ENCODE measurements at regions not wholly inside any gene's neighbourhood (a gene's known extent, or its start where the extent isn't known, plus 50 kb on each side); places are given as distances from the start of the nearest gene placed in this dataset.
"Not testable (repeated sequence)": the region's sequence is repeated elsewhere in the genome, so short reads cannot be mapped to it uniquely, and the experiment has no call there.

DNA sequence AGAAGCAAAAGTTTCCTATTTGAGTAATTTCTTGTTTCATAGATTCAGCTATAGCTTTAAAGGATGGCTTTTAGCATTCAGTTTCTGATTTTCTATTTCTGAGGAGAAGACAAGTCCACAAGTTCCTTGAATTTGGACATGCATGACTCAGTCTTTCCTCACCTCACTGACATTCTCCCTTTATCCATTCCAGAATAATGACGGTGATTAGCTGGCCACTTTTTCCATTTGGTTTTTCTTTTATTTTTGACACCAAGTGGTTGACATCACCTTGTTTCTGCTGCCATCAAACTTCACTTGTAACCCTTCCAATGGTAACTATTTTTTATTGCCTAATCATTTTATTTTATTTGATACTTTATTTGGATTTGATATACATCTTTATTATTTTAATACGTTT is 404.4 kb upstream of the KCNMB2 start:
- DNase-seq, result peak in 1 of 3 donors; percentile 17

DNA sequence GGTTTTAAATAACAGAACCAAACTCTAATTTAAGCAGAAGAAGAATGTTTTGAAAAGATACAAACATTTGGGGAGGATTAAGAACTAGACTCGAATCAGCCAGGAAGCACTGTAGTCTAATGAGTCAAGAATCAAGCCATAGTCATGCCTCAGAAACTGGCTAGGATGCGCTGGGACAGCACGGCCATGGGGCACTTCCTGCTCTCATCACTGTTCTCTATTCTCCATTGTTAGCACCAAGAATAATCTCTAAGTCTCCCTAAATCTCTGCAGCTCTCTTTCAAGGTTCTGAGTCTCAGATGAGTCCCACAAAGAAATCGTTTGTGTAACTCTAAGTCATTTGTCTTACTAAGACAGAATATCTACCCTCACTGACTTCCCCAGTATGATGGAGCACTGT is 399.0 kb upstream of the KCNMB2 start:
- DNase-seq, result no peak

DNA sequence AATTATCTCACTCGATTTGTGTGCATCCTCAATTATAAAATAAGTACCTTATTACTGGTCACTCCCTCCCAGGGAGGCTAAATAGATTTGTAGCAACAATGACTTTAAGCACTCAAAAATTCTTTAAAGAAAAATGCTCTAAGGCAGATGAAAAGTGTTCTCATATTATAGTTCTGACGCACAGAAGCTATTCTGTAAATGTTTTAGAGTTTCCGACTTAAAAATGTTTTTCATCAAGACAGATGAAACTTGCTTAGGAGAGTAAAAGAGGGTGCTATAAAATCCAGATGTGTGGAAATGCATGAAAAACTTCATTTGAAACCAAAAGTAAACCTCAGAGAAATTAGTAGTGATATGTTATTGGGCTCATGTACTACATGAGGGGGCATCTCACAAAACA is 398.4 kb upstream of the KCNMB2 start:
- DNase-seq, result no peak

DNA sequence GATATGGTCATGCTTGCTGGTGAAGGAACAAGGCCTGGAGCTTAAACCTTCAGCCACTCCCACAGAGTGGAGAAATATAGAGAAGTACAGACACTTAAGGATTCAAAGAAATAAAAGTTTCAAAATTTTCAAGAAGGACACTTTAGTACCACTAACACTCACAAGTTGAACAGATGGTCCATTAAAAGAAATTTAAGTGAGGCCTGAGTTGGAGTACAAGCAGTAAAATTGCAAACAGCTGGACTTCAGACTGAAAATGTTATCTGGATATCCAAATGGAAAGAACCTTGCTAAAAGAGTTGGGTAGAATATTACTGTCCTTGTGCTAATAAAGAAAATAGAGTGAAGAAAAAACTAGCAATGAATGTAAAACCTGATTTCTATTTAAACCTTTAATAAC is 397.1 kb upstream of the KCNMB2 start:
- DNase-seq, result no peak

DNA sequence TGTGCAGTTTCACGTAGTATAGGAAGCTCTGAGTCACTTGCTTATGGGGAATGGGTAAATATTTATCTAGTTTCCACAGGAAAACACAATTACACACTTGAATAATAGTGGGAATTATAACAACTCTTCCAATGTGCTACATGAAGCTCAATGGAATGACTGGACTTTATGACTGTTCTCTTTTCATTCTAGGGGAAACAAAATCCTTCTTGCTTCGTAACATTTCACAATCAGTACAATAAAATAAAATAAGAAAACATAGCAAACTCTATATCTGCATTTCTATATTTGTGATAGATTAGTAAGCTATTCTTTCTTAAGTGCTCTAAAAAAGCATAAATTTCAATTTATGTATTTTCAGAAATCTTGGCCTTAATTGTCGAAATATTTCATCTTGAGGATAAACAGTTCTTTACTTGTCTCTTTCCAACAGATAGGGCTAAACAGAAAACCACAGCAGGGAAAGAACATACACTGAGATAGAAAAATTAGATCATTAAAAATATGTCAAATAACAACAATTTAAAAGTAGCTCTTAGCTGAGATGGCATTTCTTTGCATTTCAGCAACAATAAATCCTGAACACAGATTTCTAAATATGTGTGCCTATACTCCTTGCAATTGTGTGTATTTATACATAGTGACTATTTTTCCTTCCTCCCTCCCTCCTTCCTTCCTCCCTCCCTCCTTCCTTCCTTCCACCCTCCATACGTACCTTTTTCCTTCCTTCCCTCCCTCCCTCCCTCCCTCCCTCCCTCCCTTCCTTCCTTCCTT is 395.5 kb upstream of the KCNMB2 start:
- no peak for DNase-seq

DNA sequence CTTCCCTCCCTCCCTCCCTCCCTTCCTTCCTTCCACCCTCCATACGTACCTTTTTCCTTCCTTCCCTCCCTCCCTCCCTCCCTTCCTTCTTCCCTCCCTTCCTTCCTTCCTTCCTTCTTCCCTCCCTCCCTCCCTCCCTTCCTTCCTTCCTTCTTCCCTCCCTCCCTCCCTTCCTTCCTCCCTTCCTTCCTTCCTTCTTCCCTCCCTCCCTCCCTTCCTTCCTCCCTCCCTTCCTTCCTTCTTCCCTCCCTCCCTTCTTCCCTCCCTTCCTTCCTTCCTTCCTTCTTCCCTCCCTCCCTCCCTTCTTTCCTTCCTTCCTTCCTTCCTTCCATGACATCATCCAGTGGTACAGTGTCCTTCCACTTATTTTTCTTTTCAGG is 394.9 kb upstream of the KCNMB2 start:
- not testable (repeated sequence) for DNase-seq

DNA sequence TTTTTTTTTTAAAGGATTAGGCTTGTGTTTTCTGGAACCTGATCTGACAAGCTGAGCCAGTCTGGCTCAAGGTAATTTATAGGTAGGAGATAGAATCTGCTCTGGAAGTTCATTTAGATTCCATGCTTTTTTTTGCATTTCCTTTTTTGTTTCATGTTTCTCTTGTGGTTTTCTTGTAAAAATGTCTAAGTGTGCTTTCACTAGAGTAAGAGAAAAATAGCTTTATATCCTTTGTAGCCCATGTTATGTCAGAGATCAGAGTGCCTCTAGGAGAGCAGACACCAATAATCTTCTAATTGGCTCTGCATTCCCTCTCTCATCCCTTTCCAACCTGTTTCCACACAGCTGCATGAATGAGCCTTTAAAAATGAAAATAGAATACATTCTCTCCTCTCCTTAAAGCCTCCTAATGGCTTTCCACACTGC is 389.8 kb upstream of the KCNMB2 start:
- DNase-seq, result peak in 1 of 3 donors; percentile 59

DNA sequence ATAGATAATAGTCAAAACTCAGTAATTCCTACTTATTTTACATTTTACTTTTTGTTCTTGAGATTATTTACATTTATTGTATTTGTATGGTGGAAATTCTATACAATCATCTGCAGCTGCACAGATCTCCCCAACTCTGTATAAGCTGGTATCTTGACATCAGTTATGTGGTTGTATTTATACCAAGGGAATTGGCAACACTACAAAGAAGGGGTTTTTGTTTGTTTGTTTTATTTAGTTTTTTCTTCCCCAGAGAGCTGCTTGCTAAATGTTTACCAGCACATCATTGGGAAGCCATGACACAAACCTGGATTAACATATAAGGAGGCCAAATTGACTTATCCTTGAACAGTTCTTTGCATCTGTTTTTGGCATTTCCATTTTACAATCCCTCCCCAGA is 389.2 kb upstream of the KCNMB2 start:
- no peak for DNase-seq

DNA sequence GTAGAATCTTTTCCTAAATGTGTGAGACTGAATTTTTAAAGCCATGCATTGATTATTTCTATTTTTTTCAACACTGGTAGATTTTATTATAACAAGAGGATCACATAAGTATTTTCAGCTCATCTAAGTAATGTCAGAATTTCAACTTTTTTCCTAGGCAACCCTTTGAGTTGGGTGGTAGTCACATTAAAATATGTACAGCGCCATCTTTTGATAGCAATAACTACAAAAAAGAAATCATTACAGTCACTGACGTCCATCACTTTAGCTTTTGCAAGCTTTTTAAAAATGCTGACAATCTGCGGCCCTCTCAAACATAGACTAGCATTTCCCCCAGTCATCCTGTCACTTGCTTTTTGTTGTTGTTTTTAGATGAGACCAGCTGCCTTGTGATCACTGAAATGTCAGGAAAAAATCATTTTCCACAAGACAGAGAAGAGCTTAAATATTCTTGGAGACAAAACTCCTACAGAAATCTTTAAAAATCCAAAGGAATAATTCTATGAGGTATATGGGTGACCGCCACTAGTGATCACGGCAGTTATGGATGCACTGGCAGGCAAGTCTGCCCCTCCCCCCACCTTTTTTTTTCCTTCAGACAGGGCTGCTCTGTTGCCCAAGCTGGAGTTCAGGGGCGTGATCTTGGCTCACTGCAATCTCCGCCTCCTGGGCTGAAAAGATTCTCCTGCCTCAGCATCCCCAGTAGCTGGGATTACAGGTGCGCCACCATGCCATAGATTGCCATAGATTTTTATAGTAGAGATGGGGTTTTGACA is 384.0 kb upstream of the KCNMB2 start:
- DNase-seq, result peak in 1 of 3 donors; percentile 22

DNA sequence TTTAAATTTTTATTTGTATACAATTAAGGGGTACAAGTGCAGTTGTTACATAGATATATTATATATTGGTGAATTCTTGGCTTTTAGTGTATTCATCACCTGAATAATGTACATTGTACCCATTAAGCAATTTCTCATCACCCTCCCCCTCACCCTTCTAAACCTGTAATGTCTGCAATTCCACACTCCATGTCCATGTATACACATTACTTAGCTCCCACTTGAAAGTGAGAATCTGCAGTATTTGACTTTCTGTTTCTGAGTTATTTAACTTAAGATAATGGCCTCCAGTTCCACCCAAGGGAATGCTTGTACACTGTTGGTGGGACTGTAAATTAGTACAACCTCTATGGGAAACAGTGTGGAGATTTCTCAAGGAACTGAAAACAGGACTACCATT is 383.2 kb upstream of the KCNMB2 start:
- DNase-seq, result no peak

DNA sequence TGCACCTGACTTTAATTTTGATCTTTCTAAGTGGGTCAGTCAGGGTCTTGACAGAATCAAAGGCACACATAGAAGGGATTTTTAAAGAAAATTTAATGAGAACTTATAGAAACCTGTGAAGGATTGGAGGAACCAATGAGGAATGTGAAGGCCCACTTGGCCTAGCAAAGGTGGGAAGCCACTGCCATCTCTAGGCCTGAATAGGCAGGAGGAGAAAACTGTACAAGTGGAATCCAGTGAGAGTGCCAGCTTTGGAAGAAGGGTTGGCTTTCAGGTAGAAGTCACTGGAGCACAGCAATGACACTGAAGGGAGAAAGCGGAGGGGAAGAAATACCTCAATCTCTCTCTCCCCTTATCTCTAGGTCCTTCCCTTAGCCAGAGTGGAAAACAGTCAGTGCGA is 380.7 kb upstream of the KCNMB2 start:
- no peak for DNase-seq

DNA sequence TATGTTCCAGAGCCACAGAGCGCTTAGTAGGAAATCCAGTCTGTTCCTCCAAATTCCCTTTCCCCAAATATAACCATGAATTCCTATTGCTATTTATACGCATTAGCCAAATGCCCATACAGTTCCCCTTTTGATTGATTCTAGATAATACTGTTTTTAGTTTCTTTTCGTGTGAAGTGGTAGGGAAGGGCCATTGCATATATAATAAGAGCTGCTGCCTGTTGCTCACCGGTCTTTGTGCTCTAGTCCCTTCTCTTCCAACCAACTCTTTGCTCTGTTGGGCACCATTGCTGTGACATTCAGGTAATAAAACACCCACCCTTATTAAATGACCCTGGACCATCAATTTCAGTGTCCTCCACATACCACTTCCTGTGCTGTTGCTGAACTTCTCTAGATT is 379.9 kb upstream of the KCNMB2 start:
- DNase-seq, result no peak

DNA sequence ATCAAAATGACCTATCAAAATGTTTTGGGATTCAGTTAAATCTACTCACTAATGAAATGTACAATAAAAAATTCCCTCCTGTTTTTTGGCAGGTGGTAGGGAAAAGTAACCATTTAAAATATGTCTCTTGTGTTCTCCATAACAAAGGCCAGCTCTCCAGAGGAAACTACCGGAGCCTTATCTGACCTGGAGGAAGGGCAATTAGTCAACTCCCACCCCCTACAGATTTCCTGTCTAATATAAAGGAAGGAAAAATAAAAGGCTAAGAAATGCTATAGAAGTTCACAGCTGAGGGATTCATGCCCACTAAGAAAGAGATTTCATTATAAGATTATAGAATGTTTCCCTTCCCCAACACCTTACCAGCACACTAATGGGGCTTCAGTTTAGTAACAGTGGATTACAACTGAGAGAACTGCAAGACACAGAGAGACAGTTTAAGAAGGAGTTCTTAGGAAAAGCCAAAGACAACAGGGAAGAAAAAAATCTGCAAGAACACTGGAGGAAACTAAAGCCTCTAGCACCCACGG is 376.5 kb upstream of the KCNMB2 start:
- DNase-seq, result no peak

DNA sequence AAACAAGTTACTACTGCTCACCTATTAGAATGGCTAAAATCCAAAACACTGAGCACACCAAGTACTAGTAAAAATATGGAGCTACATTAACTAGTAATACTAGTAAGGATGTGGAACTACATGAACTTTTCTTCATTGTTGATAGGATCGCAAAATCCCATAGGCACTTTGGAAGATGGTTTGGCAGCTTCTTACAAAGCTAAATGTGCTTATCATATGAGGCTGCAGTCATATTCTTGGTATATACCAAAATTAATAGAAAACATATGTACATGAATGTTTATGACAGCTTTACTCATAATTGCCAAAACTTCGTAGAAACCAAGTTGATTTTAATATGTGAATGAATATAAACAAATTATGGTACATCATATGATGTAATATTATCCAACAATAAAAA is 366.8 kb upstream of the KCNMB2 start:
- DNase-seq, result peak in 1 of 3 donors; percentile 37

DNA sequence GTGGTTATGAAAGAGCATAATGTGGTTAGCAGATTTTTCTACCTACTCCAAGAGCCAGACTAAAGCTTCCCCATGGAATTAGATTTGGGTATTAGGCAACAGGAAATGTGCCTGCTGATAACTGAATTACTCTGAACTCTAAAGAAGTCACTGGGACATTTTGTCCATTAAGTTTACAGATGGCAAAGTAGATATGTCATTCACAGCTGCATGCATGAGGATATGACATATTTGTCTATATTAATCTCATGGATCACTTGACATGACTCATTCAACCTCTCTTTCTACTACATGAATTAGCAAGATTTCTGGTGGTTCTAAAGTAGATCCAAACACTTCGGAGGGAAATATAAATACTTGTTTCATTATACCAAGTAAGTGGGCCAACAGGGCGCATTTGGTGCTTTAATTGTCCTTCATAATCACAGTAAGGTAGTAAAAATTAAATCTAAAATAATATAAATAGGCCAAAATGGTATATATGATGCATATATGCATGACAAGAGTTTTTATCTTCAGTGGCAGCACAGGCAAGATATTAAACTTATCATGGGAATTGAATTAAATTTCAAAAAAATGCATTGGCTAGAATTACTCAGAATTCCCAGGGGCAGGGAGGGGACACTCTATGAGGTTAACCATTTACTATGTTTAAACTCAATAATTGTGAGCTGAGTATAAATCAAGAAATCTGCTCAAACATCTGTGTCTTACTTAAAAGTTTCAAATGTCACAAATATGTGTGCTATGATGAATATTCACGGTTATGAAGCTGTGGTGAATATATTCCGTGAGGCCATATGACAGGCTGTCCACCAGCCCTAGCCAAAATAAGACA is 365.3 kb upstream of the KCNMB2 start:
- DNase-seq, result peak; percentile 44 to 89 (median 67)

DNA sequence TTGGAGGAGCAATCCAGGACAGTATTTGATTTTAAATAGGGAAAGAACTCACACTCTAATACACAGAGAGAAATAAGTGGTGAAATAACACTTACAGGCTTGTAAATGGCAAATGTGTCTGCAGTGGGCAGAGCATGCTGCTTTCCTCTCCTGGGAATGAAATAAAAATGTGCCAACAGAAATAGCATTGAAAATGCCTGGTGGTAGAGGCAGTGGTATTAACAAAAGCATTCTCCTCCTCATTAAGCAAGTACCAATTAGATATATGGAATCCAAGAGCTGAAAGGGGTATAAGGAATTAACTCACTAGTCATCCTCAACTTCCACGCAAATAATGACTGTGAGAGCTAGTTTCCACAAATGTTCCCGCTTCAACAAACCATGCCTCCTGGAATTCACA is 364.1 kb upstream of the KCNMB2 start:
- no peak for DNase-seq

DNA sequence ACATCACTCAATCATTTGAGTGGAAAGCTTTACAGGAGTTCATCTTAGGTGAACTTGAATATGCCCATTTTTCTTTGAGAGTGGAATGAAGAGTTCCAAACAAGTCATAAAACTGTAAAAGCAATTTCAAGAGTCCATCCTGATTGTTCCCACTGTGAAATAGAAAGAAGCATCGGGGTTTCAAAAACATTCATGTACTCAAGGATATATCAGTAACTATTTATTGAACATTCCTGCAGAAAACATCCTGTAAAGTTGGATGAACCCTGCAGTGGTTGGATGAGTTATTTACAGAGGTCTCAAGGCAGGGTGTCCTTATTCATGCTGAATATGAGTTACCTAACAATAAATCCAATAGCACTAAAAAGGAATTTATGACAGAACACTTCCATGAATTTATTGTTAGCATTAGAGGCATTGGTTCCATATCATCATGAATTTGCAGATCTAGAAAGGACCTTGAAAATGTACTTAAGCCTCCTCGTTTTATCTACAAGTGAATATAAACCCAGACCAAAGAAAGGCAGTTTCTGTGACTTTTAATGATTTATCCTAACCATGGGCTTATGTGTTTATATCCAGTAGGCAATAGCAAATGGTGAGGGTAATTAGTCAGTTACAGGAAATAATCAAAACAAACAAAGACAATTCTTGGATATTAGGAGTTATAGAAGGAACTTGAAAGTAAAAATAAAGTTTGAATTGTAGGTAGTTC is 361.9 kb upstream of the KCNMB2 start:
- no peak for DNase-seq

DNA sequence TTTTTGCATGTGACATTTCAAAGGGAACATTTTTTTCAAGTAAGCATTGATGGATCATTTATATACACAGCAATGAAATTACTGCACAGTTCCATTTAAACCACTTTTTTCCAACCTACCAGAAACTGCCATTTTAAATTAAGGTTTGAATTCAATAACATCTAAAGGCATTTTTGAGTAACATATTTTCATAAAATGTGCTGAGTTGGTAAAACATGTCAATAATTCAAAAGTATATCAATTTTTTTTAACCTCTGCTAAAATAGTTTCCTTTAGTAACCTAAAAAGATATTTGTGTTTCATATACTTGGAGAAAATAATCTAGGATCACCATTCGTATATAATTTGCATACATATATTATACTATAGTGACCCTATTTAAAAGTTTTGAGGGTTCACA is 355.1 kb upstream of the KCNMB2 start:
- no peak for DNase-seq

DNA sequence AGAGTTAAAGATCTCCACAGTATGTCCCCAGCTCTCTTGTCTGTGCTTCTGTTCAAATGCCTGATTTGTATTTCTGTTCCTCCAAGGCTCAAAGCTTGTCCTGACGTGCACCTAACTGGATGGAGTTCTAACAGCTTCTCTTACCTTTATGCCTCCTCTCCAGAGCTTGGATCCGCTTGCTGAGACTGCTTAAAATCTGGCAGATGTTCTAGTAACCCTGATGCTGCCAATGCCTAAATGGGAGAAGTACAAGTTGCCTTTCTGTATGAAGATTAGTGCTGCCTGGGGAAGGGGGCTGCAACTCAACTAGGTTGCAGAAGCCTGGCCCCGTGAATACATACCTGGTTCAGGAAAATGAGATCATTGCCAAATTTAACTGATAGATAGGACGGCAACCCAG is 354.5 kb upstream of the KCNMB2 start:
- no peak for DNase-seq

DNA sequence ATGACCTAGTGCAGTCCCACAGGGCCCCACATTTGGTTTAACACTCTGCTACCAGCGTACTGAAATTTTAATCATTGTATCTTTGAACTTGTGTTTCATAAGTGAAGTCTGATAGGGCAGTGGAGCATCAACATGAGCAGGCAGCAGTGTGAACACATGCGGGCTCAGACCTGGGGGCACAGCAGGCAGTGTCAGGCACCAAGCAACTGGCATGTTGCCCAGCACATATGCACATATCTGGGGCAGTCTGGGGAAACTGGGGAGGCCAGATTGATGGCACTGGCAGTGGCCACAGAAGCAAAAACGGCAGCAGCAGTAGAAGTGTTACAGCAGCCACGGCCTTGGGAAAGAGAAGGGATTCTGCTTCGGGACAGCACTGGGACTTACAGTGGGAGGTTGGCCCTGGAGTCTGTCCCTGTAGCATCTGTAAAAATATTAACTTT is 353.9 kb upstream of the KCNMB2 start:
- DNase-seq, result peak in 1 of 3 donors; percentile 42

DNA sequence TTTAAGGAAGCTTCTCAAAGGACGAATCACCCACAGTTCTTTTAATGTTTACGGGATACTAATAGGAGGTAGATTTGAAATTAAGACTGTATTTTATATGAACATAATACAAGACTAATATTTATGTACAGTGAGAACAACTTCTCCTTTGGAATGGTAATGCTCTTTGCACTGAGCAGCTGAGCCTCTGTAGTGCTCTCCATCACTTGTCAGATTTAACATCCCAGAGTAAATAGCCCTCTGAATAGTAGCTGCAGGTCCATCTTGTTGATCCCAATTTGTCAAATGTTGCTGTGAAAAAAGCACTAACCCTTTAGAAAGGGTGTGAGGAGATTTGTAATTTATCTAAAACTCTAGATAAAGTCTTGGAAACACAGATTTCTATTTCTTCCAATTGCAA is 351.4 kb upstream of the KCNMB2 start:
- no peak for DNase-seq

DNA sequence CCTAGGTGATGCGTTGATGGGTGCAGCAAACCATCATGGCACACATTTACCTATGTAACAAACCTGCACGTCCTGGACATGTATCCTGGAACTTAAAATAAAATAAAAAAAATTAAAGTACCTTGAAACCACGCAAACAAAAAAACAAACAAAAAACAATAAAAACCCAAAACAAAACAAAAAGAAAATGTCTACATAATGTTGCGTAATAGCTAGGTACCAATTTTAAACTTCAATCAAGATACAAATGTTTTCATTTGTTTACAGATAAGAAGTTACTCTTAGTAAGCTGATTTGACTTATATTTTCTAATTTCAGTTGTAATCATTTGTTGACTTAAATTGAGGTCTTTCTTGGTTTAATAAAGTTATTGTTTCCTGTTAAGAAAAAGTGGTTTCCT is 349.6 kb upstream of the KCNMB2 start:
- no peak for DNase-seq
